ENCODE measurements at regions not wholly inside any gene's neighbourhood (a gene's known extent, or its start where the extent isn't known, plus 50 kb on each side); places are given as distances from the start of the nearest gene placed in this dataset.

DNA sequence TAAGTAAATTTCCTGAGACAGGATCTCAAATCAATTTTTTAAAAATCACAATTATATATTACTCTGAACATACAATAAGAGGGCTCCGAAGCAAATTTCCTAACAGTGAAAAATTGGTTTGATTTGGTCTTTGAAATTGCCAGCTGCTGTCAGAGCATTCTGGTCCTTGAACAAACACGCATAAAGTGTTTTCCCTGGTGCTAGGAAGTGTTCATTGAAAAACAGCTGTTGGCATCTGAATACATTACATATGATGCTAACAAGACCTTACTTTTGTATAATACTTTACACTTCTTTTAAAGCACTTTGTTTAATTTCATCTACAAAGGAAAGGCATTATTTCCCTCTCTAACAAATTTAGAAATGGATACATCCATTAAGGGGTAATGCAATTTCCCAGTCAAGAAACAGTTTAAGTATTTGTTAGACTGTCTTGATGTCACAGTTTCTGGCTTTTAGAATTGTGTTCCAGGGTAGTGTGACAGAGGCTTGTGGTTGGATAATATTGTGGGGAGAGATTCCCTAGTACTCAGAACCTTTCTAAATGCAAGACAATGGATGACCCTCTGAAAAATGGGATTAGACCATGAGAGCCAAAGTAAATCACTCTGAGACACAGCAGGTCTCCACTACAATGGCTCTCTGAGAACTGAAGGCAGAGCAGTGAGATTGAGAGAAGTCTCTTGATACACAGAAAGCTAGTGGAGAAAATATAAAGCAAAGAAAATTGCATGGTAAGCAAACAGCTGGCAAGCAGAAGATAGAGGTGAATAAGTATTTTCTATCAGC is 299.0 kb downstream of the TRIB2 start:
- H3K9me3 ChIP-seq: no peaks in the 10 kb centered on the region
- intact Hi-C loops (cut with DNase I; ENCODE audit: low total_unique reads) (no loop called here), in situ Hi-C loops (cut with MboI; ENCODE audit: low pct_ligation_motif_present in 1 of 4, low pct_unique_long_range_greater_than_20kb in 1 of 4, low sequenced_read_pairs in 3 of 4) (loop anchor here in 3 of 4 donors (25.0 kb wide), 2 partner anchors 603 to 1178 kb away; no protein-coding TSS in a partner anchor)
- 64 to 72% methylated on average over 2 of the region's 2 CpGs for WGBS, 2 donors (ENCODE audit: low coverage in 1 of 2)
- no peaks in the 10 kb centered on the region for H3K4me1 ChIP-seq
- H3K27me3 ChIP-seq: peaks cover 3% of the 10 kb centered on the region
- H3K27ac ChIP-seq: no peak overlapping the region
- TF ChIP-seq POLR2A (IDR thresholded peaks at IDR 0.05) (no peak), EP300 (IDR thresholded peaks at IDR 0.05; ENCODE audit: low read depth) (no peak), POLR2AphosphoS5 (IDR thresholded peaks at IDR 0.05) (no peak)
- TF ChIP-seq, protein P1, sequence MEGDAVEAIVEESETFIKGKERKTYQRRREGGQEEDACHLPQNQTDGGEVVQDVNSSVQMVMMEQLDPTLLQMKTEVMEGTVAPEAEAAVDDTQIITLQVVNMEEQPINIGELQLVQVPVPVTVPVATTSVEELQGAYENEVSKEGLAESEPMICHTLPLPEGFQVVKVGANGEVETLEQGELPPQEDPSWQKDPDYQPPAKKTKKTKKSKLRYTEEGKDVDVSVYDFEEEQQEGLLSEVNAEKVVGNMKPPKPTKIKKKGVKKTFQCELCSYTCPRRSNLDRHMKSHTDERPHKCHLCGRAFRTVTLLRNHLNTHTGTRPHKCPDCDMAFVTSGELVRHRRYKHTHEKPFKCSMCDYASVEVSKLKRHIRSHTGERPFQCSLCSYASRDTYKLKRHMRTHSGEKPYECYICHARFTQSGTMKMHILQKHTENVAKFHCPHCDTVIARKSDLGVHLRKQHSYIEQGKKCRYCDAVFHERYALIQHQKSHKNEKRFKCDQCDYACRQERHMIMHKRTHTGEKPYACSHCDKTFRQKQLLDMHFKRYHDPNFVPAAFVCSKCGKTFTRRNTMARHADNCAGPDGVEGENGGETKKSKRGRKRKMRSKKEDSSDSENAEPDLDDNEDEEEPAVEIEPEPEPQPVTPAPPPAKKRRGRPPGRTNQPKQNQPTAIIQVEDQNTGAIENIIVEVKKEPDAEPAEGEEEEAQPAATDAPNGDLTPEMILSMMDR (IDR thresholded peaks at IDR 0.05): no peak
- H3K4me3 ChIP-seq: no peak overlapping the region
- no peaks in the 10 kb centered on the region for H3K36me3 ChIP-seq
- no peak for DNase-seq

DNA sequence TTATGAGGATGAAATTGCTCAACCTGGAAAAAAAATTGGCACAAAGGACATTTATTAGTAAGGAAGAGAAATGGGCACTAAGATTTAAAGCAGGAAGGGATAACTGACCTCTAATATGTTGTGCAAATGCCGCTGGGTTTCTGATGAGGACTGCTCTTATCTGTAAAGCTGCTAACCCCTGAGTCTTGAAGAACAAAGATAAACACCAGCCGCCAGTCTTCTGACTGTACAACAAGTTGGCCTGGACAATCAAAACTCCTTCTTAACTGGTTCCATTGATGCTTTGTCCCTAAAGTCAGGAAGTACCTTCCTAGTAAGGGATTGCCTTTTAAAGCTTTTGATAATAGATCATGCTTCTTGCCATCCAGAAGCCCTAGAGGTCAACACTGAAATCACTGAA is 301.8 kb downstream of the TRIB2 start:
- Histone ChIP-seq H3K27me3 (peaks cover 3% of the 10 kb centered on the region), H3K4me1 (no peaks in the 10 kb centered on the region), H3K4me3 (no peak overlapping the region), H3K9me3 (no peaks in the 10 kb centered on the region), H3K27ac (no peak overlapping the region), H3K36me3 (no peaks in the 10 kb centered on the region)
- TF ChIP-seq, protein P1 (IDR thresholded peaks at IDR 0.05): no peak
- TF ChIP-seq POLR2A (IDR thresholded peaks at IDR 0.05) (no peak), POLR2AphosphoS5 (IDR thresholded peaks at IDR 0.05) (no peak), EP300 (IDR thresholded peaks at IDR 0.05; ENCODE audit: low read depth) (no peak)
- in situ Hi-C loops (cut with MboI; ENCODE audit: low pct_ligation_motif_present in 1 of 4, low pct_unique_long_range_greater_than_20kb in 1 of 4, low sequenced_read_pairs in 3 of 4): loop anchor here in 3 of 4 donors (25.0 kb wide), 2 partner anchors 606 to 1181 kb away; no protein-coding TSS in a partner anchor
- no peak for DNase-seq
- intact Hi-C loops (cut with DNase I; ENCODE audit: low total_unique reads): no loop called here
- 68 to 75% methylated on average over 2 of the region's 2 CpGs for WGBS, 2 donors (ENCODE audit: low coverage in 1 of 2)

DNA sequence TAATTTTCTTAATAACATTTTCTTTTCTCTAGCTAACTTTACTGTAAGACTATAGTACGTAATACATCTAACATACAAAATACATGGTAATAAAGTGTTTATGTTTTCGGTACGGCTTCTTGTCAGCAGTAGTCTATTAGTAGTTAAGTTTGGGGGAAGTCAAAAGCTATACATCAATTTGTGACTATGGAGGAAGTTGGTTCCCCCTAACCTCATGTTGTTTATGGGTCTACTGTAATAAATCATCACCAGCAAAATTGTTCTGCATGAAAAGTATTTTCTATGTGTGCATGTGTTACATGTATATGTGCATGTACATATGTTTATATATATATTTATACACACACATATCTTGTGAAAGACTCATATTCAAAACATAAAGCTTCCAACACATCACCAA is 303.0 kb downstream of the TRIB2 start:
- TF ChIP-seq, protein P1 (IDR thresholded peaks at IDR 0.05): no peak
- no peak for TF ChIP-seq POLR2AphosphoS5 (IDR thresholded peaks at IDR 0.05)
- TF ChIP-seq POLR2A (IDR thresholded peaks at IDR 0.05): no peak
- TF ChIP-seq EP300 (IDR thresholded peaks at IDR 0.05; ENCODE audit: low read depth): no peak
- WGBS, 2 donors (ENCODE audit: low coverage in 1 of 2): 77 to 85% methylated on average over 3 of the region's 3 CpGs
- H3K9me3 ChIP-seq: no peaks in the 10 kb centered on the region
- H3K4me1 ChIP-seq: no peaks in the 10 kb centered on the region
- H3K36me3 ChIP-seq: no peaks in the 10 kb centered on the region
- in situ Hi-C loops (cut with MboI; ENCODE audit: low pct_ligation_motif_present in 1 of 4, low pct_unique_long_range_greater_than_20kb in 1 of 4, low sequenced_read_pairs in 3 of 4): loop anchor here in 3 of 4 donors (25.0 kb wide), 2 partner anchors 607 to 1182 kb away; no protein-coding TSS in a partner anchor
- DNase-seq: no peak
- intact Hi-C loops (cut with DNase I; ENCODE audit: low total_unique reads): no loop called here
- H3K27me3 ChIP-seq: no peaks in the 10 kb centered on the region
- H3K4me3 ChIP-seq: no peak overlapping the region
- no peak overlapping the region for H3K27ac ChIP-seq

DNA sequence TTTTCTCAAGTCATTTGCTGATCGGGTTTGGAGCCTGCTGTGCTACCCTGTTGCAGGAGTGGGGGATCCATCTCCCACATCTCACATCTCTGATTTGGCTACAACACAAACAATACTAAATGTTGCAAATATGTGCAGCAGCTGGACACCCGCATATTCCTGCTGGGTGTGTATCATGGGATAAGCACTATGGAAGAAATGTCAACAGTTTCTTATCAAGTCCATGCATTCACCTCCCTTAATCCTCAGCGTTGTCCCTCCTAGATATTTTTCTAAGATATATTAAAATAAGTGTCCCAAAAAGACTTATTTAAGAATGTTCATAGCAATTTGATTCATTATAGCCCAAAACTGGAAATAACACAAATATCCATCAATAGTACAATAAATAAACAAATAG is 303.7 kb downstream of the TRIB2 start:
- in situ Hi-C loops (cut with MboI; ENCODE audit: low pct_ligation_motif_present in 1 of 4, low pct_unique_long_range_greater_than_20kb in 1 of 4, low sequenced_read_pairs in 3 of 4): loop anchor here in 3 of 4 donors (25.0 kb wide), 2 partner anchors 608 to 1183 kb away; no protein-coding TSS in a partner anchor
- no peaks in the 10 kb centered on the region for H3K36me3 ChIP-seq
- no peak for TF ChIP-seq EP300 (IDR thresholded peaks at IDR 0.05; ENCODE audit: low read depth)
- TF ChIP-seq, protein P1 (IDR thresholded peaks at IDR 0.05): no peak

More for the DNA sequence above, 303.7 kb downstream of the TRIB2 start:
- Histone ChIP-seq H3K27ac (no peak overlapping the region), H3K4me1 (no peaks in the 10 kb centered on the region), H3K27me3 (no peaks in the 10 kb centered on the region), H3K9me3 (no peaks in the 10 kb centered on the region), H3K4me3 (no peak overlapping the region)
- no peak for DNase-seq
- intact Hi-C loops (cut with DNase I; ENCODE audit: low total_unique reads): no loop called here
- 66 to 76% methylated on average over 3 of the region's 3 CpGs for WGBS, 2 donors (ENCODE audit: low coverage in 1 of 2)
